ENCODE measurements at regions not wholly inside any gene's neighbourhood (a gene's known extent, or its start where the extent isn't known, plus 50 kb on each side); places are given as distances from the start of the nearest gene placed in this dataset.

DNA sequence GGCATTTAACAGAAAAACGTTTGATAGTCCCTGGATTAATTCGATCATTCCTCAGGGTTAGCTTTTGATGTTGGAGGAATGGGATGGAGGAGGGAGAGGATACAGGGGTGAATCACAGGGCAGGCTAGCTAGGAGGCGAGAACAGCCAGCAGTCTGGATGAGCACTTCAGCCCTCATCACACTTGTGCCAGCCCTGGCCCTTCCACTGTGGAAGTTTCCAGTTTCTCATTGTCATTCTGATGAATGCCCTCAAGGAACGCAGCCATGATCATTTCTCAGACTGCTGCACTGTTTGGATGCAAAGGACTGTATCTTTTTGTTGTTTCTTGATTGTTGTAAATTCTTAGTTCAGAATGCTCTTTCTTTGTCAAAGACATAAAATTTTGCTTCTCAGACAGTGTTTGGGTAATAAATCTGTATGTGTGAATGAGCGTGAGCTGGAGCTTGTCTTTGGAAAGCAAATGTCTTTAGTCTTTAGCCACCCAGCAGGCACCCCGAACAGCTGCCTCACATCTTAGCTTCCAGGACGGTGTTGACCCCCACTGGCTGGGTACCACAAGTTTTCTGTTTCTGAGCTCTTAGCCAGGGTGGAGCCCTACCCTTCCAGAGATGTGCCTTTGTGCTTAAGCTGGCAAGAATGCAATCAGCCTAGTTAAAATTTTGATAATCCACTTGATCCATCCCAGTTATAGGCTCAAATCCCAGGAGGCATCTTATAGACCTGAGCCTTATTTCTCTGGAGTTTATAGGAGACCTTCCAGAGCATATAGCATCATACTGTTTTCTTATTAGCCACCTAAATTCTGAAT is 121.1 kb downstream of the PDCD6IP start:
- H3K4me3 ChIP-seq (ENCODE audit: low read depth, low read length), result no peak overlapping the region
- DNase-seq (ENCODE audit: low read depth), result no peak
- TF ChIP-seq, protein P1, sequence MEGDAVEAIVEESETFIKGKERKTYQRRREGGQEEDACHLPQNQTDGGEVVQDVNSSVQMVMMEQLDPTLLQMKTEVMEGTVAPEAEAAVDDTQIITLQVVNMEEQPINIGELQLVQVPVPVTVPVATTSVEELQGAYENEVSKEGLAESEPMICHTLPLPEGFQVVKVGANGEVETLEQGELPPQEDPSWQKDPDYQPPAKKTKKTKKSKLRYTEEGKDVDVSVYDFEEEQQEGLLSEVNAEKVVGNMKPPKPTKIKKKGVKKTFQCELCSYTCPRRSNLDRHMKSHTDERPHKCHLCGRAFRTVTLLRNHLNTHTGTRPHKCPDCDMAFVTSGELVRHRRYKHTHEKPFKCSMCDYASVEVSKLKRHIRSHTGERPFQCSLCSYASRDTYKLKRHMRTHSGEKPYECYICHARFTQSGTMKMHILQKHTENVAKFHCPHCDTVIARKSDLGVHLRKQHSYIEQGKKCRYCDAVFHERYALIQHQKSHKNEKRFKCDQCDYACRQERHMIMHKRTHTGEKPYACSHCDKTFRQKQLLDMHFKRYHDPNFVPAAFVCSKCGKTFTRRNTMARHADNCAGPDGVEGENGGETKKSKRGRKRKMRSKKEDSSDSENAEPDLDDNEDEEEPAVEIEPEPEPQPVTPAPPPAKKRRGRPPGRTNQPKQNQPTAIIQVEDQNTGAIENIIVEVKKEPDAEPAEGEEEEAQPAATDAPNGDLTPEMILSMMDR (IDR thresholded peaks at IDR 0.05; ENCODE audit: insufficient read depth, low read depth, low read length, missing control alignments), result no peak

DNA sequence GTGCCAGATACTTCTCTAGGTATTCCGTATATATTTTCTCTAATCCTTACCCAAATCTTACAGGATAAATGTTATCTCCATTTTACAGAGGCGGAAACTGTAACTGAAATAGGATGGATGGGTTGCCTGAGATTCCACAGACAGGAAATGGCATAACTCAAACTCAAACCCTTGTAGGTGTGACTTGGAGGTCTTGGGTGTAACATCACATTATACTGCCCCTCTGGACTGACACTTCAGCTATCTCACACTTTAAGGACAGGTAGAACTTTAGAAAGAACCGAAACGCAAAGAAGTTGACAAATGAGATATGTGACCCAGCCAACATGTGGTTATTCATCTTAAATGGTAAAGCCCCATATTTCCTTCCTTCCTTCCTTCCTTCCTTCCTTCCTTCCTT is 122.1 kb downstream of the PDCD6IP start:
- H3K4me3 ChIP-seq (ENCODE audit: low read depth, low read length), result no peak overlapping the region
- TF ChIP-seq, protein P1 (IDR thresholded peaks at IDR 0.05; ENCODE audit: insufficient read depth, low read depth, low read length, missing control alignments), result no peak
- DNase-seq (ENCODE audit: low read depth), result no peak

DNA sequence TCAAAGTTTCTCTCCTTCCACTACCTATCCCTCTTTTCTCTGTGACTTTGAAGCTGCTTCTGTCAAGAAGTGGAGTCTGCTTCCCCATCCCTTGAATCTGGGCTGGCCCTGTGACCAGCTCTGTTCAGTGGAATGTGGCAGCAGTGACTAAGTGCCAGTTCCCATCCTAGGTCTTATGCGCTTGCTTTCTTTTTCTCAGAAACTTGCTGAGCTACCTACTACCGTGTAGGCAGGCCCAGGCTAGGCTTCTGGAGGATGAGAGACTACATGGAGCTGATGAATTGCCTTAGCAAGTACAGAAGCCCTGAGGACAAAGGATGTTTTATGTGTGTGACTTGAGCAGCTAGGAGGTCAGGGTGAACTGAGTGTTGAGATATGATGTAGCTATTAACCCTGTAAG is 123.2 kb downstream of the PDCD6IP start:
- TF ChIP-seq, protein P1 (IDR thresholded peaks at IDR 0.05; ENCODE audit: insufficient read depth, low read depth, low read length, missing control alignments), result no peak
- no peak overlapping the region for H3K4me3 ChIP-seq (ENCODE audit: low read depth, low read length)
- no peak for DNase-seq (ENCODE audit: low read depth)

- no peak overlapping the region for H3K4me3 ChIP-seq (ENCODE audit: low read depth, low read length)
- TF ChIP-seq, protein P1 (IDR thresholded peaks at IDR 0.05; ENCODE audit: insufficient read depth, low read depth, low read length, missing control alignments), result no peak
- DNase-seq (ENCODE audit: low read depth), result no peak
Observed at GRCh38 chr3:33926998-33927605, 128.7 kb downstream of the PDCD6IP start.

DNA sequence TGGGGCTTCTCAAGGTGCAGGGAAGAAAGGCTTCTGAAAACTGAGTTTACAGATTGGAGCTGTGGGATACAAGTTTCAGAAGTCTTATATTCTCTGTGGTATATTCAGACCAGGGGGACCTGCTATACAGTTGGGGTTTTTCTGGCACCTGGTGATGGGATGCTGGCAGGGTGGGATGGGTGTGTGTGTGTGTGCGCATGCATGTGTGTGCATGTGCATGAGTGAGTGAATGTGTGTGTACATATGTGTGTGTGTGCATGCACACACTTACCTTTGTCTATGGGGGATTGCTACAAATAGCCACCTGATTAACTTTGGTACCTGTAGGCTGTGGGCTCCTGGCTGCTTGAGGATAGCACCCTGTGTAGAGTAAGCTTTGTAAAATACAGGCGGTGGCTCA is 131.4 kb downstream of the PDCD6IP start:
- DNase-seq (ENCODE audit: low read depth), result no peak
- TF ChIP-seq, protein P1 (IDR thresholded peaks at IDR 0.05; ENCODE audit: insufficient read depth, low read depth, low read length, missing control alignments), result no peak
- no peak overlapping the region for H3K4me3 ChIP-seq (ENCODE audit: low read depth, low read length)

DNA sequence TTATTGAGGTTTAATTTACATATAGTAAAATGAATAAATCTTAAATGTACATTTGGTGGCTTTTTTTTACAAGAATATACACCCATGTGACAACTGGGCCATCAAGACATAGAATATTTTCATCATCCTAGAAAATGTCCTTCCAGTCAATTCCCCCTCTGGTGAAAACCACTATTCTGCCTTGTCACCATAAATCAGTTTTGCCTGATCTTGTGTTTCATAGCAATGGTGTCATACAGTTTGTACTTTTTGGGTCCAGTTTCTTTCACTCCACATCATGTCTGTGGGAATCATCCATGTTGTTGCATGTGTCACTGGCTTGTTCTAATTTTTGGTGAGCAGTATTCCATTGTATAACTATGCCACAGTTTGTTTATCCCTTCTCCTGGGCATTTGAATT is 133.1 kb downstream of the PDCD6IP start:
- TF ChIP-seq, protein P1 (IDR thresholded peaks at IDR 0.05; ENCODE audit: insufficient read depth, low read depth, low read length, missing control alignments), result no peak
- H3K4me3 ChIP-seq (ENCODE audit: low read depth, low read length), result no peak overlapping the region
- DNase-seq (ENCODE audit: low read depth), result no peak
